GM19193 (cell line): ENCODE measurements at regions not wholly inside any gene's neighbourhood (a gene's known extent, or its start where the extent isn't known, plus 50 kb on each side); places are given as distances from the start of the nearest gene placed in this dataset.

Experiments used
- POLR2A ChIP-seq: IDR thresholded peaks from 4 replicates; pipeline ENCODE4 v1.6.1; 2011; ENCODE audit not compliant: insufficient read depth, insufficient read length; ENCODE audit errors: extremely low read depth

DNA sequence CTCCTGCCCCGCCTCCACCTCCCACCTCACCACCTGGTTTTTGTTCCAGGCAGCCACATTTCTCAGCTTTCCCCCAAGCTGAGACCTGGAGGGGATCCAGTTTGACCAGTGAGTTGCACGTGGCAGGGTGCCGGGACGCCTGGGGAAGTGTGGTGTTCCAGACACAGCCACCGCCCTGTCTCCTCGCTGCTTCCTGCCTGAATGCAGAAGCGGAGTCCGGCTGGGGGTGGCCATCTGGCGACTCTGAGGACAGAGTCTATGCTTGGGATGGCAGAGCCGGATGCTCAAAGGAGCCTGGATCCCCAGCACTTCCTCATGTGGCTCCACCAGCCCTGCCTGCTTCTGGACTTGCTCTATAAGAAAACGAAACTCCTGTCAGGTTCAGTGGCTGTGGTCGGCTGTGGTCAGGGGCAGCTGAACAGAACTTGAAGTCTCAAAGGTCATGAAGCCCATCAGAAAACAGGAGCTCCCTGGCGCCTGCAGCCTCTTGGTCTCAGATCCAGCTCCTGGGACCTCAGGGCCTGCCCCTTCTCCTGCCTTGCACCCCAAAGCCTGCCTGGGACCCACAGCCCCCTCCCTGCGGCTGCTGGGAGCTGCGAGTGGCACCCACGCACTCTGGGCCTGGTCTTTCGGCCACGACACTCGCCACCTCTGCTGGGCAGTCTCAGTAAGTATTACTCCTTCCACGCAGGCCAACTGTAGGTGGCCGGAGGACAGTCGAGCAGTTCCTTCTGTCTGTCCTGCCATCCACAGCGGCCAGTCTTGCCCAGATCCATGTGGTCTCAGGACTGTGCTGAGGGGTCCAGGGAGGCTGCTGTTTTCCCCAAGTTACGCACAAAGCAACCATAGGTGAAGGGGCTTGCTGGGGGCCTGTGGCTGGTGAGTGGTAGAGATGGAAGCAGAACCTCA is 112.8 kb upstream of the MEF2A start:
- peak; percentile 40 for TF ChIP-seq POLR2A

DNA sequence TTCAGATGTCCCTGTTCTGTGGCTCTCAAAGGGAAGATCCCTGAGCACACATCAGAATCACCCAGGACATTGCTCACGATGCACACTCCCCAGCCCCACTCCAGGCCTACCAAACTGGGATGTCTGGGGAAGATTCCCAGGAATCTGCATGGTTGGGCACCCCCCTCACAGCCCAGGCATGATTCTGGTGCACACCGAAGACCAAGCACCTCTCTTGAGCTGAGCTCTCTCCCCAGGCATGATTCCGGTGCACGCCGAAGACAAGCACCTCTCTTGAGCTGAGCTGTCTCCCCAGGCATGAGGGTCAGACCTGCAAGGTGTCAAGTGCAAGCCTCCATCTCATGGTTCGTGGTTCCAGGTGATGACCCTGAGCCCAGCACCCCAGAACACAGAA is 112.2 kb upstream of the MEF2A start:
- TF ChIP-seq POLR2A = no peak

DNA sequence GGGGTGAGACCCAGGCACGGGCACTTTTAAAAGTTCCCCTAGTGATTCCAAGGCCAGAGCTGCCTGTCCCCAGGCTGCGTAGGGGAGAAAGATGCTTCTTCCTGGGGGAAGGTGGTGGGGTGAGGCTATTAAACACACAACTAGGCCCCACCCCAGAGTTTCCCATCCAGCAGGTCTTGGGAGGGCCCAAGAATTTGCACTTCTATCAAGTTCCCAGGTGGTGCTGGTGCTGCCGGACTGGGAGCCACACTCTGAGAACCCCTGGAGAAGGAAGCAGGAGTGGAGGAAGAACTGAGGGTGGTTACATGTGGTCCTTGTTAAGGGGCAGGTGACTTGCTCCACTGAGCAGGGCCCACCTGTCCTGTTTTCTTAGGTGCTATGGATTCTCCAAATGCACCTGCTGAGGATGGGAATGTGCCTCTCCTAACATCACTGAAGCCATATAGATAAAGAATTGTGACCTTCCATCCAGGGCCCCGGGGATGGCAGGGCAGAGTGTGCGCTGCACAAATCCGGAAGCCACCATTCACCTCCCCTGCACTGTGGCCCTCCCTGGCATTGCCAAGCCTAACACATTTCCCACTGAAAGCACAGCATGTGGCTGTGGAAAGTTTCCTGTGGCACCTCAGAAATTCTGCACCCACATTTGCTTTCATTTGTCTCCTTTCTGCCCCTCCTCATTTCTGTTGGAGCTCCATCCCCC is 111.5 kb upstream of the MEF2A start:
- TF ChIP-seq POLR2A = no peak

DNA sequence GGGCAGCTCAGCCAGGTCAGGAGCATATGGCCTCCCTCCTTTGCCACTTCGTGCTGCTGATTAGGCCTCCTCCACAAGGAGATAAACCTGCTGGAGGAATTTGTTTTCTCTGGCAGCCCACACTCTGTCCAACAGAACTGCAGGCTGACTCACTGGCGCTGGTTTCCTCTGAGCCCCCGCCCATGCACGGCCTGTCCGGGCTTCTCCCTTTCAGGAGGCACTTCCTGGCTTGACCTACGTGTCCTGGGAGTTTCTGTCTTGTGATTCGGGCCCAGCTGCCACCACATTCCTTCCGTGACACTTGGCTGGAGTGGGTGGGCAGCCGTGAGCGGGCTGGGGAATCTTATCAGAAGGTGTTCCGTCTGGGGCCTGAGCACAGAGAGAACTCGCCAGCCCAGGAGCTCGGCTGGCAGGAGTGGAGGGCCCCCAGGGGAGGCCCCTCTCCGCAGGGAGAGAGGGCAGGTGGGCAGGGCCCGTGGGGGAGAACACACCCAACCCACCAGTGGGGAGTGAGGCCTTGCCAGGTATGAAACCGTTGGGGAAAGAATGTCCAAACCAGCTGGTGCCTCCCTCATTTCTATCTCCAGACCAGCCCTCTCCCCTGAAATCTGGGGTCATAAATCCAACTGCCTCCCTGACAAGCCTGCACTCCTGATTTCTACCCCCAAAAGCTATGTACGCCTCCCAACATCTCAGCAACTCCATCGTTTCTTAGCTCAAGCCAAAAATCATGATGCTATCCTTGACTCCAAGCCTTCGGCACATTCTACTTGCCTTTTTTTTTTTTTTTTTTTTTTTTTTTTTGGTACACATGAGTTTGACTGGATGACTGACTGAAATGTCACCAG is 110.6 kb upstream of the MEF2A start:
- no peak for TF ChIP-seq POLR2A

DNA sequence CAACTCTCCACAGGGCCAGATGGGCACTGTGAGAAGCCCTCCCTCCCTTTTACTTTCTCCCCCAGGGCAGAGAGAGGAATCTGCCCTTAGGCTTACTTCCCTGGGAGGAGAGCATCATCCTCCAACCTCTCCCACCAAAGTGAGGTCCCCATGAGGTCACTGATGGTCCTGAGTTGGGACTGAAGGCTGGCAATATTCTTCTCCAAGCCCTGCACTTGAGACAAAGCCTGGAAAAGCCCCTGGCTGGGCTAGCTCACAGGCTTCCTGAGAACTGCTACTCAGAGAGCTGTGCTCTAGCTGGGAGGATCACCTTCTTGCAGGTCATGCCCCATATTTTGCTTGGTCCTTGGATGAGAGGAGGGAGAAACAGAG is 110.0 kb upstream of the MEF2A start:
- TF ChIP-seq POLR2A = no peak

DNA sequence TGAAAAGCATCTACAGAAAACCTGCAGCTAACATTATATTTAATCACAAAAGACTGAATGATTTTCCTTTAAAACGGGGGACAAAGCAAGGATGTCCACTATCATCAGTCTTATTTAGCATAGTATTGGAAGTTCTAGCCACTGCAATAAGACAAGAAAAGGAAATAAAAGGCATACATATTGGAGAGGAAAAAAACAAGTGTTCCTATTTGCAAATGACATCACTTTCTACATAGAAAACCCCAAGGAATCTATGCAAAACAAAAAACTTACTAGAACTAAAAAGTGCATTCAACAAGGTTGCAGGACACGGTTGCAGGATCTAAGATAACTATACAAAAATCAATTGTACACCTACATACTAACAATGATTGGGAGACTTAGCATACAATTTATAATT is 101.6 kb upstream of the MEF2A start:
- TF ChIP-seq POLR2A = no peak

DNA sequence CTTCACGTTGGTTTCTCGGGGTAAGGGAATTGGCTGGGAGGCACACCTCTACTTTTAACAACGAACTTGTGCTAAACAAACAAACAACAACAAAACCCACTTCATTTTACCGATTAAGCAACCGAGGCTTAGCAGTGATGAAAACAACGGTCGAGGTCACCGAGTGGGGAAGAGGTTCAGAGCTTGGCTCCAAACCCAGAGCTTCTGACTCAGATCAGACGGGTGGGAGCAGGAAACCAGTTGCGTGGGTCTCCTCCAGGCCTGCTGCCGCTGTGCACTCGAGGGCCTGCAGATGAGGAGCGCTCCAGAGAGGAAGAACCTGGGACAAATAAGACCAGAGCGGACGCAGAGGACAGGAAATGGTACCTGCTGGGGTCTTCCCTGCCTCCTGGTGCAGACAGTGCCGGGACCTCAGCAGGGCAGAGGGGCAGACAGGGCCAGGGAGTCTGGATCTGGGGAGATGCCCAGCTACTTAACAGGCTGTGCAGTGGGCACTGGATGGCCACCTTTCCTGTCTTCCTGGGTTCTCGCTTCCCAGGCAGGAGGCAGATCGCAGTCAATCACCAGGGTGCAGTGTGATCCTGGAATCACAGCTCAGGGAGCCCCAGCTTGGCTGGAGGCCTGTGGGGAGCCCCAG is 99.0 kb upstream of the MEF2A start:
- TF ChIP-seq POLR2A = no peak

DNA sequence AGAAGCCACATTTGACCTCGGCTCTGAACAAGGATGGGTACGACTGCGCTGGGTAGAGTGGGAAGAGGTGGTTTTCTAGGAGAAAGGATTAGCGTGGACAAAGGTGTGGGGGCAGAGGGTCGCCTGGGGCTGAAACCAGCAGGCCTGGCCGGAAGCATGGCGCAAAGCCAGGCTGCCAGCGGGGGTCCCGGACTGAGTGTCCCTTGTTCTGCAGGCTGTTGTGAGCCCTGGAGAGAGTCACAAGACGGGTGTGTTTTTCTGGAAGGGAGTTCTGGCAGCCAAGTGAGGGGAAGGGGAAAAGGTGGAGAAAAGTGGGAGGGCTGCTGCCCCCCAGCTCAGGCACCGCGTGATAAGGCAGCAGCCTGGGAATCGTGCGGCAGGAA is 98.5 kb upstream of the MEF2A start:
- TF ChIP-seq POLR2A = no peak

DNA sequence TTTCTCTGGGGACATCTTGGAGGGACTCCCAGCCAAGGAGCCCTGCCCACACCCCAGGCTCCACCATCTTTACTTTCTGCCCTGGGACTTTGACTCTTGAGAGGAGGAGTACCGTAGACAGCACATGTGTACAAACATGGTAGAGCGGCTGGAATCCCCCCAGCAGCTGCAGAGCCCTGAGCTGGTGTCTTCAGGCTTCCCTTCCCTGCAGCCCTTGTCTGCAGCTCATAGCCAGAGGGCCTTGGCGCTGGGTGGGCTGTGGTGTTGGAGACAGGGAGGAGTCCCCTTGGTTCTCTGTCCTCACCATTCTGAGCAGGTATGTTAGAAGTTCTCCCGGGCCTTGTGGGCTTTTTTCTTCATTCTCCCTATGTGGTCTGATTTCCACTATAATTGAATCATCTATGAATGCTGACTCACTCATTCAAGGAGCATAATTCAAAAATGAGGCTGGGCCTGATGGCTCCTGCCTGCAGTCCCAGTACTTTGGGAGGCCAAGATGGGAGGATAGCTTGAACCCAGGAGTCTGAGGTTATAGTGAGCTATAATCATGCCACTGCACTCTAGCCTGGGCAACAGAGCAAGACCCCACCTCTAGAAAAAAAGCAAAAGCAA is 97.8 kb upstream of the MEF2A start:
- TF ChIP-seq POLR2A = no peak

DNA sequence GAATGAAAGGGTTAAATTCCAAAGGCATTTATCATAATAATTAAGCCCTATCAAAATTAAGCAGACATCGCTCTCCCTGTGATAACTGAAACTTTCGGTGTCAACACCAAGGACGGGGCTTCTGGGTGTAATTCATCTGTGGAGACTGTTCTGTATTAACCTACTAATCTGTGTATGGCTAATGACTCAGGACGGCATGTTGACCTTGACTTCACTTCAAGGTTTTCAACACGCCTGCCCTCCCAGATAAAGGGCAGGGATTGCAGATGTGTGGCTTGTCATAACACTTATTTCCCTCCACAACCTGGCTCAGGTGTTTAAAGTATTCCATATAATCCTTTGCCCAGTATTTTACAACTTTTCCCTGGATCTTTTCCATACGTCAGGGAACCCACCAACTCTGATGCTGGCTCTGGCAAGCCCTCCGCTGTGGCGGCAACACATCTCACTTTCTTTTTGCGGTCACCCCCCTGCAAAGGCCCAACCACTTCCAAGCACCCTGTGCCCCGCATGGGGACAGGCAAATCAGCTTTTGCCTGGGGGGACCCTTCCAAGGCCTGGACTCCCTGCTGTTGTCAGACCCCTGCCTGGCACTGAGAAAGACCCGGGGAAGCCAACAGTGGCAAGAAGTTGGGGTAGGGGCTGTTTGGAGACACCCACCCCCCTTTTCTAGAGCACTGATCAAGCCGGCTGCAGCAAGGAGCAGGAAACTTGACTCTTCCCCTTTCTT is 93.2 kb upstream of the MEF2A start:
- TF ChIP-seq POLR2A = no peak

DNA sequence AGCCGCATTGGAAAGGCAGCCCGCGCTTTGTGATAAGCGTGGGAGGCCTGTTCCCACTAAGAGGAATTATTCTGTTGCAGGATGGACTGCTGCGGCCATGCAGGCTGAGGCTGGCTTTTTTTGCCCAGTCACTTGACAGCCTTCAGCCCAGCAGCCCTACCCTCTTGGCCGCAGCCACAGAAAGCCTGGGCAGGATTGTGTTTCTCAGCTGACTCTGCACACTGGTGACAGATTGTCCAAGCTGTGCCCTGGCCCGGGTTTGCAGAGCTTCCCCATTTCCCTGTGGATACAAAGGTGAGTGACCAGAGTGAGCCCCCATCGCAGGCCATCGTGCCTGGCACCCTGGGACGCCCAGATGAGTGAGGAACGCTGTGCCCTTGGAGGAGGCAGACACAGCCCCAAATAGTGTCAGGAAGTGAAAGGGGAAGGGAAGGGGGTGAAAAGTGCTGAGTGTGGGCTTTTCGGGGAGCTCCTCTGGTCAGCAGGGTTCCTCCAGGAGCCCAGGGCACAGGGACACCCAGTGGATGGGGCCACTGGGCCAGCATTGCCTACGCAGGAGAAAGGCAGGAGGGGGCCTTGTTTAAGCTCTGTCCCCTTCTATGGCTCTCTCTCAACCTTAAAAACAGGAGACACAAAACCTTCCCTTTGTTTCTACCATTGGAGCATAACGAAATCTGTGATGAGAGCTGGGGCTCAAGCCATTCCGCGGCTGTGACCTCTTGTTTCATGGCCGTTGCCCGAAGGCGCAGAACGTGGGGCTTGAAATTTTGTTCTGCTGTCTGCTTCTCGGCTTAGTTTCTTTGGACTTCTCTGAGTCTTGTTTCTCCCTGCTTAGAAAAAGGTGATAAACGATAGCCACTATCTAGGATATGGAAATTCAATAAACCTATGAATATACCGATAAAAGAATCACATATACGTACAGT is 91.5 kb upstream of the MEF2A start:
- no peak for TF ChIP-seq POLR2A

DNA sequence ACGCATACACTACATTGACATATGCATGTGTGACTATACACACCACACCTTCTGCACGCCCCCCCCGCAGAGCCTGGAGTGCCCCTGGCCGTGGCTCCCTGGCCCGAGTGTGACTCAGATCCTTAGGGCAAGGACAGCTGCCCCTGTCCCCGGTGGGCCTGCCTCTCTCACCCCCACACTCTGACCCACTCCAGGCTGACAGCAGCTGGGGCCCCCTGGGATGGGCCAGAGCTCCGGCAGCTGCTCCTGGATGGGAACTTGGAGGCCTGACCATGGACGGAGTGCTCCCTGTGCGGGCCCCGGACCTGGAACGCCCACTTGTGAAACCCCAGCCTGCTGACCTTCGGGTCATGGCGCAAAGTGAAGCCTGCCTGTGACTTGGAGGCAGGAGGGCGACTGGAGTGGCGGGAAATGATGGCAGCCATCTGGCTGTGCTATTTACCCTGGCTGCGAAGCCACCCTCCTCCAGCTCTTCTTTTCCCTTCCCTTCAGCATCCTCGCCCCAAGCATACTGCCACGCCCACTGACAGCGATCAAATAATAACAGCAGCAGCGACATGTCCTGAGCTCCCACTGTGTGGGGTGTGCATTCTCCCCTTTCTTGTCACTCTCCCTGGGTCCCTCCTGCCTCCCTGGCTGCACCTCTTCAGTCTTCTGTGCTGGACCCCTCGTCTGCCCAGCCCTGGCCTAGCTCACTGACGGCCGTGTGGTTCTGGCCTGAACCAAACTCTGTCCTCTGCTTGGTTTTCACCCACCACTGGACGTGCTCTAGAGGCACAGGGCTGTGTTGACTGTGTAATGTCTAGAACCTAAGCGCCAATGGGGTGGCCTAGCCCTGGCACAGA is 90.7 kb upstream of the MEF2A start:
- no peak for TF ChIP-seq POLR2A
